ENCODE measurements at regions not wholly inside any gene's neighbourhood (a gene's known extent, or its start where the extent isn't known, plus 50 kb on each side); places are given as distances from the start of the nearest gene placed in this dataset.

GRCh38 chr1:193310564-193310963 lies 124.2 kb upstream of the B3GALT2 start:
- BruUV-seq (replicated peaks) = no TSS peak
- H3K9ac ChIP-seq (ENCODE audit: insufficient read depth in 1 of 2, low read depth in 2 of 2, low read length in 2 of 2) = no peak overlapping the region
- intact Hi-C loops (cut with micrococcal nuclease) = no loop called here
- DNase-seq (ENCODE audit: extremely low read depth in 1 of 4, low spot score in 3 of 4) (no peak), FAIRE-seq (no peak), ATAC-seq (no peak)
- TF ChIP-seq FOXA1 (IDR thresholded peaks at IDR 0.05; ENCODE audit: borderline replicate concordance) (no peak), FOXJ2 (tag; IDR thresholded peaks at IDR 0.05) (no peak), DDX20 (tag; IDR thresholded peaks at IDR 0.05; ENCODE audit: low read depth) (no peak), POU5F1 (IDR thresholded peaks at IDR 0.05; ENCODE audit: borderline replicate concordance, low read depth, low read length, partially characterized antibody) (no peak), E4F1 (CRISPR knock-in tag; IDR thresholded peaks at IDR 0.05; ENCODE audit: borderline replicate concordance) (no peak), ZNF57 (CRISPR knock-in tag; IDR thresholded peaks at IDR 0.05) (no peak), GATAD2B (IDR thresholded peaks at IDR 0.05; ENCODE audit: borderline replicate concordance) (no peak), ZSCAN29 (IDR thresholded peaks at IDR 0.05) (no peak), YY1 (IDR thresholded peaks at IDR 0.05; ENCODE audit: borderline replicate concordance in 1 of 3, control insufficient read depth in 1 of 3, extremely low read depth in 1 of 3, insufficient read depth in 3 of 3, insufficient read length in 1 of 3, insufficient replicate concordance in 2 of 3, low read depth in 1 of 3, low read length in 2 of 3) (no peak), LCOR (CRISPR knock-in tag; IDR thresholded peaks at IDR 0.05) (no peak), ZNF316 (IDR thresholded peaks at IDR 0.05) (no peak)
- POLR2A ChIA-PET = interaction anchor here (0.6 kb wide), 1 partner anchor 1803 kb away, joined by 3 read pairs; no protein-coding TSS in a partner anchor
- no peaks in the 10 kb centered on the region for H4K20me1 ChIP-seq (replicated peaks; ENCODE audit: control insufficient read depth, insufficient read depth, low read length)
- peaks cover 0 to 9% of the 10 kb centered on the region in 2 experiments; a peak in 1 of 5 replicates for H3K27me3 ChIP-seq (ENCODE audit: control insufficient read depth in 2 of 2, insufficient read depth in 2 of 2, low read length in 2 of 2)
- H3K79me2 ChIP-seq (ENCODE audit: control insufficient read depth, insufficient read depth, low read length) = no peaks in the 10 kb centered on the region
- H3K36me3 ChIP-seq (ENCODE audit: control insufficient read depth, insufficient read depth, low read length) = no peaks in the 10 kb centered on the region
- H3K9me1 ChIP-seq (ENCODE audit: control insufficient read depth, insufficient read depth, low read length) = no peaks in the 10 kb centered on the region
- no peak overlapping the region for H3K4me3 ChIP-seq
- no peak overlapping the region for H3K4me2 ChIP-seq (ENCODE audit: insufficient read depth, low read length)
- no peak overlapping the region for H2AFZ ChIP-seq (ENCODE audit: low read depth, low read length)
- in situ Hi-C loops (cut with MboI) = no loop called here
- H3K27ac ChIP-seq (ENCODE audit: extremely low read depth, low read depth, low read length) = no peak overlapping the region
- WGBS (ENCODE audit: insufficient coverage, low coverage, missing lambda C conversion rate) = 2% methylated on average over 3 of the region's 3 CpGs
- CTCF ChIA-PET (ENCODE audit: low intra/inter-chr PET ratio) = no interaction called here
- H3K9me3 ChIP-seq (replicated peaks; ENCODE audit: control insufficient read depth, insufficient read depth, low read depth, low read length) = no peaks in the 10 kb centered on the region
- H3K4me1 ChIP-seq (replicated peaks in 1 of 2; ENCODE audit: control insufficient read depth in 2 of 2, insufficient read depth in 2 of 2, low read length in 2 of 2) = no peaks in the 10 kb centered on the region

Measured in K562 (cell line).